Panc1 (cell line): ENCODE measurements at regions not wholly inside any gene's neighbourhood (a gene's known extent, or its start where the extent isn't known, plus 50 kb on each side); places are given as distances from the start of the nearest gene placed in this dataset.

Experiments used
- ATAC-seq: fragments of 200-7000 bp; cut with Tn5 transposase; 2 replicates; pipeline ENCODE4 v1.9.1; 2020; ENCODE audit warnings: mild to moderate bottlenecking, moderate library complexity
- BruUV-seq: library from RNA; stranded (reverse); fragments of 400-500 nt; replicated peaks from 2 replicates; lab custom pipeline; 2021; lab: Mats Ljungman, UMichigan
- CTCF ChIA-PET: fragments of 300-600 bp; sonication (Branson Sonifier 250); formaldehyde crosslinking; loops from one replicate; lab custom pipeline; 2022; ENCODE audit warnings: antibody characterized with exemption; lab: Charles Lee
- POLR2A ChIA-PET: fragments of 300-600 bp; sonication (Branson Sonifier 250); formaldehyde crosslinking; loops from one replicate; lab custom pipeline; 2022; ENCODE audit warnings: antibody characterized with exemption; lab: Charles Lee
- DNase-seq: peaks from one replicate; pipeline ENCODE4 v3.0.0-alpha.2; 2010; ENCODE audit warnings: low read depth, low spot score
- H3K27ac ChIP-seq: 2 replicates; pipeline ENCODE4 v1.5.1; 2011; ENCODE audit warnings: mild to moderate bottlenecking, low read length, inconsistent platforms
- H3K27me3 ChIP-seq: fragments of 200-500 bp; sonication (Bioruptor generic); 2 replicates; pipeline ENCODE4 v1.6.0; 2014; ENCODE audit warnings: low read length, inconsistent platforms; ENCODE audit not compliant: control insufficient read depth, insufficient read depth
- H3K36me3 ChIP-seq: fragments of 200-500 bp; sonication (Bioruptor generic); 2 replicates; pipeline ENCODE4 v1.5.1; 2014; ENCODE audit warnings: inconsistent platforms, mild to moderate bottlenecking, low read length, moderate library complexity; ENCODE audit not compliant: control insufficient read depth, insufficient read depth
- H3K4me1 ChIP-seq: 2 replicates; pipeline ENCODE4 v1.5.1; 2011; ENCODE audit warnings: inconsistent platforms, mild to moderate bottlenecking, low read length, moderate library complexity; ENCODE audit not compliant: control insufficient read depth, insufficient read depth
- H3K4me3 ChIP-seq, 2 experiments: 2 replicates each; pipeline ENCODE4 v1.5.1; 2011 to 2012; ENCODE audit warnings: low read depth in 2 of 2, low read length in 2 of 2, mild to moderate bottlenecking in 2 of 2, inconsistent platforms in 1 of 2, moderate library complexity in 1 of 2
- H3K9me3 ChIP-seq: fragments of 200-500 bp; sonication (Bioruptor generic); 2 replicates; pipeline ENCODE4 v1.5.1; 2014; ENCODE audit warnings: low read depth, mild to moderate bottlenecking, inconsistent platforms, low read length, moderate library complexity; ENCODE audit not compliant: control insufficient read depth, insufficient read depth
- CTCF ChIP-seq: fragments of 450-650 bp; IDR thresholded peaks from 2 replicates; pipeline ENCODE4 v1.5.1; 2017; ENCODE audit warnings: mild to moderate bottlenecking
- POLR2AphosphoS5 ChIP-seq: IDR thresholded peaks from 2 replicates; pipeline ENCODE4 v1.6.1; 2012; ENCODE audit warnings: mild to moderate bottlenecking, low read depth, low read length, moderate library complexity
- SIN3A ChIP-seq: IDR thresholded peaks from 2 replicates; pipeline ENCODE4 v1.6.1; 2012; ENCODE audit warnings: low read depth, mild to moderate bottlenecking, low read length, moderate library complexity, borderline replicate concordance; ENCODE audit not compliant: insufficient read depth
- TCF7L2 ChIP-seq: IDR thresholded peaks from 2 replicates; pipeline ENCODE4 v1.6.1; 2011; ENCODE audit warnings: mild to moderate bottlenecking, low read depth, low read length, inconsistent platforms
- in situ Hi-C: cut with HindIII; loops from 2 replicates; pipeline ENCODE4 v1.10.0; 2016; ENCODE audit warnings: low sequenced_read_pairs, low pct_unique_long_range_greater_than_20kb
- intact Hi-C: fragments of 100-400 bp; cut with micrococcal nuclease; formaldehyde crosslinking; loops from one replicate; pipeline ENCODE4 v1.10.0; 2022; ENCODE audit not compliant: unreplicated experiment
- TF ChIP-seq, protein P1 (sequence below), 2 experiments: IDR thresholded peaks; 2 replicates each; pipeline ENCODE4 v1.6.1; 2011 to 2012; ENCODE audit warnings: low read depth in 2 of 2, control low read depth in 1 of 2, low read length in 1 of 2, mild to moderate bottlenecking in 1 of 2, moderate library complexity in 1 of 2; ENCODE audit not compliant: insufficient read depth in 1 of 2

GRCh38 chr7:149627911-149628310, 130.3 kb upstream of the ZNF746 start:
- Histone ChIP-seq H3K36me3 (no peaks in the 10 kb centered on the region; the same call in 1 of the 2 replicates), H3K4me1 (peaks cover 6% of the 10 kb centered on the region; the same call in 1 of the 2 replicates), H3K27ac (no peak overlapping the region), H3K9me3 (no peaks in the 10 kb centered on the region), H3K4me3 (no peak overlapping the region), H3K27me3 (peaks cover 6% of the 10 kb centered on the region; the same call in 1 of the 2 replicates)
- ChIA-PET POLR2A (no interaction called here), CTCF (no interaction called here)
- ATAC-seq (no peak), DNase-seq (no peak)
- intact Hi-C loops (no loop called here), in situ Hi-C loops (no loop called here)
- TF ChIP-seq SIN3A (no peak), TCF7L2 (no peak), POLR2AphosphoS5 (no peak), CTCF (no peak)
- TF ChIP-seq, protein P1, sequence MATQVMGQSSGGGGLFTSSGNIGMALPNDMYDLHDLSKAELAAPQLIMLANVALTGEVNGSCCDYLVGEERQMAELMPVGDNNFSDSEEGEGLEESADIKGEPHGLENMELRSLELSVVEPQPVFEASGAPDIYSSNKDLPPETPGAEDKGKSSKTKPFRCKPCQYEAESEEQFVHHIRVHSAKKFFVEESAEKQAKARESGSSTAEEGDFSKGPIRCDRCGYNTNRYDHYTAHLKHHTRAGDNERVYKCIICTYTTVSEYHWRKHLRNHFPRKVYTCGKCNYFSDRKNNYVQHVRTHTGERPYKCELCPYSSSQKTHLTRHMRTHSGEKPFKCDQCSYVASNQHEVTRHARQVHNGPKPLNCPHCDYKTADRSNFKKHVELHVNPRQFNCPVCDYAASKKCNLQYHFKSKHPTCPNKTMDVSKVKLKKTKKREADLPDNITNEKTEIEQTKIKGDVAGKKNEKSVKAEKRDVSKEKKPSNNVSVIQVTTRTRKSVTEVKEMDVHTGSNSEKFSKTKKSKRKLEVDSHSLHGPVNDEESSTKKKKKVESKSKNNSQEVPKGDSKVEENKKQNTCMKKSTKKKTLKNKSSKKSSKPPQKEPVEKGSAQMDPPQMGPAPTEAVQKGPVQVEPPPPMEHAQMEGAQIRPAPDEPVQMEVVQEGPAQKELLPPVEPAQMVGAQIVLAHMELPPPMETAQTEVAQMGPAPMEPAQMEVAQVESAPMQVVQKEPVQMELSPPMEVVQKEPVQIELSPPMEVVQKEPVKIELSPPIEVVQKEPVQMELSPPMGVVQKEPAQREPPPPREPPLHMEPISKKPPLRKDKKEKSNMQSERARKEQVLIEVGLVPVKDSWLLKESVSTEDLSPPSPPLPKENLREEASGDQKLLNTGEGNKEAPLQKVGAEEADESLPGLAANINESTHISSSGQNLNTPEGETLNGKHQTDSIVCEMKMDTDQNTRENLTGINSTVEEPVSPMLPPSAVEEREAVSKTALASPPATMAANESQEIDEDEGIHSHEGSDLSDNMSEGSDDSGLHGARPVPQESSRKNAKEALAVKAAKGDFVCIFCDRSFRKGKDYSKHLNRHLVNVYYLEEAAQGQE (IDR thresholded peaks at IDR 0.05; ENCODE audit: insufficient read depth in 1 of 2, low read depth in 2 of 2, low read length in 1 of 2): no peak
- no TSS peak for BruUV-seq

DNA sequence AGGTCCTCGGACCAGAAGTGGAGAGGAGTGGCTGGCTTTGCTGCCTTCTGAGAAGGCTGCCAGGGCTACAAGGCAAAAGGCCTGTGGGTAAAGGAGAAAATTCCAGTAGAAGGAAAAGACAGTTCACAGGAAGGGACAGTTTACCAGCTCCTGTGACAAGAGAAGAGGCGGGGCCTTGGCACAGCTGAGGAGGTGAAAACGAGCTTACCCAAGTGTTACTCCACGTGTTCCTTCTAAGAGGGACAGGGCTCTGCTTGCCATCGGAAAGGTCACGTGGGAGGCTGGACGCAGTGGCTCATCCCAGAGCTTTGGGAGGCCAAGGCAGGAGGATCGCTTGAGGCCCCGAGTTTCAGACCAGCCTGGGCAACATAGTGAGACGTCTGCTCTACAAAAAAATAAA, 129.4 kb upstream of the ZNF746 start:
- no TSS peak for BruUV-seq
- no peak for DNase-seq
- ChIA-PET CTCF (no interaction called here), POLR2A (no interaction called here)
- Histone ChIP-seq H3K4me3 (no peak overlapping the region), H3K27me3 (peaks cover 4% of the 10 kb centered on the region; the same call in 1 of the 2 replicates), H3K36me3 (no peaks in the 10 kb centered on the region; the same call in 1 of the 2 replicates), H3K4me1 (peaks cover 8% of the 10 kb centered on the region; the same call in 1 of the 2 replicates), H3K27ac (no peak overlapping the region), H3K9me3 (no peaks in the 10 kb centered on the region)
- no peak for ATAC-seq
- intact Hi-C loops (no loop called here), in situ Hi-C loops (no loop called here)
- TF ChIP-seq POLR2AphosphoS5 (no peak), TCF7L2 (no peak), CTCF (no peak), SIN3A (no peak)
- TF ChIP-seq, protein P1 (IDR thresholded peaks at IDR 0.05; ENCODE audit: insufficient read depth in 1 of 2, low read depth in 2 of 2, low read length in 1 of 2): no peak
